ENCODE measurements at regions not wholly inside any gene's neighbourhood (a gene's known extent, or its start where the extent isn't known, plus 50 kb on each side); places are given as distances from the start of the nearest gene placed in this dataset.

- no peak for DNase-seq
Observed at GRCh38 chr5:133704411-133704810, 92.1 kb upstream of the FSTL4 start.

- DNase-seq, result no peak
Observed at GRCh38 chr5:133703935-133704334, 91.6 kb upstream of the FSTL4 start.

GRCh38 chr5:133702791-133703770 is 90.7 kb upstream of the FSTL4 start:
- DNase-seq, result no peak

- no peak for DNase-seq
Observed at GRCh38 chr5:133701871-133702270, 89.5 kb upstream of the FSTL4 start.

GRCh38 chr5:133700251-133700650 is 87.9 kb upstream of the FSTL4 start:
- no peak for DNase-seq

- DNase-seq, result no peak
Observed at GRCh38 chr5:133698646-133699526, 86.5 kb upstream of the FSTL4 start.

- no peak for DNase-seq
Observed at GRCh38 chr5:133698259-133698554, 85.9 kb upstream of the FSTL4 start.

- no peak for DNase-seq
Observed at GRCh38 chr5:133697536-133698258, 85.4 kb upstream of the FSTL4 start.

- DNase-seq, result no peak
Observed at GRCh38 chr5:133696782-133697507, 84.6 kb upstream of the FSTL4 start.

- no peak for DNase-seq
Observed at GRCh38 chr5:133696006-133696584, 83.8 kb upstream of the FSTL4 start.

GRCh38 chr5:133694181-133694831 is 82.0 kb upstream of the FSTL4 start:
- DNase-seq, result no peak

- no peak for DNase-seq
Observed at GRCh38 chr5:133691448-133691847, 79.1 kb upstream of the FSTL4 start.

GRCh38 chr5:133690746-133691145 is 78.4 kb upstream of the FSTL4 start:
- no peak for DNase-seq

- peak; percentile 11 for DNase-seq
Observed at GRCh38 chr5:133688391-133688790, 76.0 kb upstream of the FSTL4 start.

- DNase-seq, result peak; percentile 74
Observed at GRCh38 chr5:133687212-133688061, 75.1 kb upstream of the FSTL4 start.

- no peak for DNase-seq
Observed at GRCh38 chr5:133686566-133686965, 74.2 kb upstream of the FSTL4 start.

- no peak for DNase-seq
Observed at GRCh38 chr5:133685402-133686018, 73.2 kb upstream of the FSTL4 start.

- no peak for DNase-seq
Observed at GRCh38 chr5:133683646-133684596, 71.6 kb upstream of the FSTL4 start.

GRCh38 chr5:133682451-133682850 is 70.1 kb upstream of the FSTL4 start:
- no peak for DNase-seq

Data from OCI-M1 (cell line).